GM19238 (cell line): ENCODE measurements at regions not wholly inside any gene's neighbourhood (a gene's known extent, or its start where the extent isn't known, plus 50 kb on each side); places are given as distances from the start of the nearest gene placed in this dataset.

Source experiments
- DNase-seq: peaks from one replicate; pipeline ENCODE4 v3.0.0; 2011; ENCODE audit warnings: low spot score; ENCODE audit not compliant: insufficient read length

- DNase-seq, result no peak
Measured at GRCh38 chr1:62981434-62981833, 197.5 kb downstream of the ATG4C start.

GRCh38 chr1:62988867-62989266 is 204.9 kb downstream of the ATG4C start:
- DNase-seq, result no peak

- no peak for DNase-seq
Measured at GRCh38 chr1:62989497-62989896, 205.6 kb downstream of the ATG4C start.

- no peak for DNase-seq
Measured at GRCh38 chr1:62991152-62991551, 207.2 kb downstream of the ATG4C start.

- DNase-seq, result no peak
Measured at GRCh38 chr1:62993844-62994243, 209.9 kb downstream of the ATG4C start.

GRCh38 chr1:62995173-62995572 is 211.2 kb downstream of the ATG4C start:
- DNase-seq, result no peak

- no peak for DNase-seq
Measured at GRCh38 chr1:62997884-62998283, 214.0 kb downstream of the ATG4C start.

GRCh38 chr1:62998845-62999649 is 215.1 kb downstream of the ATG4C start:
- no peak for DNase-seq

GRCh38 chr1:63000508-63000907 is 216.6 kb downstream of the ATG4C start:
- DNase-seq, result no peak

- DNase-seq, result no peak
Measured at GRCh38 chr1:63004868-63005267, 220.9 kb downstream of the ATG4C start.

GRCh38 chr1:63005812-63006211 is 221.9 kb downstream of the ATG4C start:
- DNase-seq, result no peak

GRCh38 chr1:63009421-63009820 is 225.5 kb downstream of the ATG4C start:
- no peak for DNase-seq

GRCh38 chr1:63010913-63011660 is 227.2 kb downstream of the ATG4C start:
- DNase-seq, result no peak

- no peak for DNase-seq
Measured at GRCh38 chr1:63012339-63012738, 228.4 kb downstream of the ATG4C start.

GRCh38 chr1:63014267-63014666 is 230.3 kb downstream of the ATG4C start:
- no peak for DNase-seq

- no peak for DNase-seq
Measured at GRCh38 chr1:63022319-63022718, 238.4 kb downstream of the ATG4C start.

GRCh38 chr1:63023171-63023570 is 239.2 kb downstream of the ATG4C start:
- DNase-seq, result no peak

- no peak for DNase-seq
Measured at GRCh38 chr1:63023637-63024036, 239.7 kb downstream of the ATG4C start.

- no peak for DNase-seq
Measured at GRCh38 chr1:63024132-63024531, 240.2 kb downstream of the ATG4C start.

- DNase-seq, result no peak
Measured at GRCh38 chr1:63027176-63027575, 243.2 kb downstream of the ATG4C start.

- DNase-seq, result no peak
Measured at GRCh38 chr1:63032171-63032570, 248.2 kb downstream of the ATG4C start.

- DNase-seq, result no peak
Measured at GRCh38 chr1:63033211-63033610, 249.3 kb downstream of the ATG4C start.

GRCh38 chr1:63034256-63034655 is 250.3 kb downstream of the ATG4C start:
- DNase-seq, result no peak
